ENCODE measurements at regions not wholly inside any gene's neighbourhood (a gene's known extent, or its start where the extent isn't known, plus 50 kb on each side); places are given as distances from the start of the nearest gene placed in this dataset.
"Not testable (repeated sequence)": the region's sequence is repeated elsewhere in the genome, so short reads cannot be mapped to it uniquely, and the experiment has no call there.

DNA sequence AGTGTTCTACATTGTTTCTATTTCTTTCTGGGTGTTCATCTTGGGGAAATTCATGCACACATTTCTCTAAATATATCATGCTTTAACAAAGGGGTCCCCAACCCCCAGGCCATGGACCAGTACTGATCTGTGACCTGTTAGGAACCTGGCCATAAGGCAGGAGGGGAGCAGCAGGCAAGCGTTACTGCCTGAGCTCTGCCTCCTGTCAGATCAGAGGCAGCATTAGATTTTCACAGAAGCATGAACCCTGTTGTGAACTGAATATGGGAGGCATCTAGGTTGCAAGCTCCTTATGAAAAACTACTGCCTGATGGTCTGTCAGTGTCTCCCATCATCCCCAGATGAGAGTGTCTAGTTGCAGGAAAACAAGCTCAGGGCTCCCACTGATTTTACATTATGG lies 270.0 kb downstream of the AGTPBP1 start:
- ATAC-seq (ENCODE audit: low FRiP score in 2 of 2) (no peak), DNase-seq (no peak)
- Histone ChIP-seq H3K36me3 (no peaks in the 10 kb centered on the region), H3K4me1 (no peaks in the 10 kb centered on the region), H3K4me3 (no peak overlapping the region), H3K27me3 (no peaks in the 10 kb centered on the region), H3K27ac (no peak overlapping the region), H3K9me3 (peaks cover 0 to 12% (median 5%) of the 10 kb centered on the region in 4 donors)
- WGBS, 2 donors, result 83 to 92% methylated on average over 1 of the region's 1 CpG
- no peak for TF ChIP-seq POLR2AphosphoS5 (IDR thresholded peaks at IDR 0.05)
- TF ChIP-seq, protein P1, sequence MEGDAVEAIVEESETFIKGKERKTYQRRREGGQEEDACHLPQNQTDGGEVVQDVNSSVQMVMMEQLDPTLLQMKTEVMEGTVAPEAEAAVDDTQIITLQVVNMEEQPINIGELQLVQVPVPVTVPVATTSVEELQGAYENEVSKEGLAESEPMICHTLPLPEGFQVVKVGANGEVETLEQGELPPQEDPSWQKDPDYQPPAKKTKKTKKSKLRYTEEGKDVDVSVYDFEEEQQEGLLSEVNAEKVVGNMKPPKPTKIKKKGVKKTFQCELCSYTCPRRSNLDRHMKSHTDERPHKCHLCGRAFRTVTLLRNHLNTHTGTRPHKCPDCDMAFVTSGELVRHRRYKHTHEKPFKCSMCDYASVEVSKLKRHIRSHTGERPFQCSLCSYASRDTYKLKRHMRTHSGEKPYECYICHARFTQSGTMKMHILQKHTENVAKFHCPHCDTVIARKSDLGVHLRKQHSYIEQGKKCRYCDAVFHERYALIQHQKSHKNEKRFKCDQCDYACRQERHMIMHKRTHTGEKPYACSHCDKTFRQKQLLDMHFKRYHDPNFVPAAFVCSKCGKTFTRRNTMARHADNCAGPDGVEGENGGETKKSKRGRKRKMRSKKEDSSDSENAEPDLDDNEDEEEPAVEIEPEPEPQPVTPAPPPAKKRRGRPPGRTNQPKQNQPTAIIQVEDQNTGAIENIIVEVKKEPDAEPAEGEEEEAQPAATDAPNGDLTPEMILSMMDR (IDR thresholded peaks at IDR 0.05), result no peak
- no peak for TF ChIP-seq EP300 (IDR thresholded peaks at IDR 0.05)
- no peak for TF ChIP-seq POLR2A (IDR thresholded peaks at IDR 0.05)

DNA sequence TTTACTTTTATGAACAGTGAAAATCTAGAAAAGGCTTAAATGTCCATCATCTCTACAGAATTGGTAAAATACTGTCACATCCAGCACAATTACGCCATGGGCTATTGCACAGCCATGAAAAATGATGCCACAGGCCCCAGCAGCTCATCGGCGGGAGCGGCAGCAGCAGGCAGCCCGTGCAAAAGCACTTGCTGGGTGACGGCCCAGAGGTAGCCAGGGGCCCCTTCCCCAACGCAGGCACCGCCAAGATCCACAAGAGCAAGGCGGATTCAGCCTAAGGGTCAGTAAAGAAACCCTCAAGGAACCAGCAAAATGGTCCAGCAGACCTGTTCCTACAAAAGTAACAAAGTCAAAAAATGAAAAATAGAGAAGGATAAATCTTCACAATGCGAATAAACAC lies 272.7 kb downstream of the AGTPBP1 start:
- no peak for ATAC-seq (ENCODE audit: low FRiP score in 2 of 2)
- peak in 1 of 2 donors; percentile 41 for DNase-seq
- H3K4me1 ChIP-seq, result no peaks in the 10 kb centered on the region
- H3K4me3 ChIP-seq, result no peak overlapping the region
- TF ChIP-seq POLR2A (IDR thresholded peaks at IDR 0.05), result no peak
- TF ChIP-seq, protein P1 (IDR thresholded peaks at IDR 0.05), result no peak
- TF ChIP-seq EP300 (IDR thresholded peaks at IDR 0.05), result no peak
- no peak for TF ChIP-seq POLR2AphosphoS5 (IDR thresholded peaks at IDR 0.05)
- H3K27ac ChIP-seq, result no peak overlapping the region
- no peaks in the 10 kb centered on the region for H3K36me3 ChIP-seq
- WGBS, 2 donors, result 81 to 90% methylated on average over 10 of the region's 10 CpGs
- H3K9me3 ChIP-seq, result no peaks in the 10 kb centered on the region
- no peaks in the 10 kb centered on the region for H3K27me3 ChIP-seq

DNA sequence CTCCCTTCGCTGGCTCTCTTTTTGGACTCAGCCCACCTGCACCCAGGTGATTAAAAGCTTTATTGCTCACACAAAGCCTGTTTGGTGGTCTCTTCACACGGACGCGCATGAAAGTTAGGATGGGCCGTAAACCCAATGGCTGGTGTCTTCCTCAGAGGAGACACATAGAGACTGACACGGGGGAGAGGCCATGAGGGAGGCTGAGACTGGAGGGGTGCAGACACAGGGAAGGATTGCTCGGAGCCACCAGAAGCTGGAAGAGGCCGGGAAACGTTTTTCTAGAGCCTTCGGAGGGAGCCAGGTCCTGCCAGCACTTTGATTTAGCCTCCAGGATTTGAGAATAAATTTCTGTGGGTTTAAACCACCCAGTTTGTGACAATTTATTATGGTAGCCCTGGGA lies 274.9 kb downstream of the AGTPBP1 start:
- H3K27me3 ChIP-seq, result no peaks in the 10 kb centered on the region
- TF ChIP-seq EP300 (IDR thresholded peaks at IDR 0.05) (no peak), POLR2A (IDR thresholded peaks at IDR 0.05) (no peak), POLR2AphosphoS5 (IDR thresholded peaks at IDR 0.05) (no peak)
- TF ChIP-seq, protein P1 (IDR thresholded peaks at IDR 0.05), result no peak
- DNase-seq, result no peak
- H3K27ac ChIP-seq, result no peak overlapping the region
- no peaks in the 10 kb centered on the region for H3K36me3 ChIP-seq
- no peaks in the 10 kb centered on the region for H3K9me3 ChIP-seq
- no peak overlapping the region for H3K4me3 ChIP-seq
- ATAC-seq (ENCODE audit: low FRiP score in 2 of 2), result no peak
- 83 to 84% methylated on average over 10 of the region's 10 CpGs for WGBS, 2 donors
- no peaks in the 10 kb centered on the region for H3K4me1 ChIP-seq

DNA sequence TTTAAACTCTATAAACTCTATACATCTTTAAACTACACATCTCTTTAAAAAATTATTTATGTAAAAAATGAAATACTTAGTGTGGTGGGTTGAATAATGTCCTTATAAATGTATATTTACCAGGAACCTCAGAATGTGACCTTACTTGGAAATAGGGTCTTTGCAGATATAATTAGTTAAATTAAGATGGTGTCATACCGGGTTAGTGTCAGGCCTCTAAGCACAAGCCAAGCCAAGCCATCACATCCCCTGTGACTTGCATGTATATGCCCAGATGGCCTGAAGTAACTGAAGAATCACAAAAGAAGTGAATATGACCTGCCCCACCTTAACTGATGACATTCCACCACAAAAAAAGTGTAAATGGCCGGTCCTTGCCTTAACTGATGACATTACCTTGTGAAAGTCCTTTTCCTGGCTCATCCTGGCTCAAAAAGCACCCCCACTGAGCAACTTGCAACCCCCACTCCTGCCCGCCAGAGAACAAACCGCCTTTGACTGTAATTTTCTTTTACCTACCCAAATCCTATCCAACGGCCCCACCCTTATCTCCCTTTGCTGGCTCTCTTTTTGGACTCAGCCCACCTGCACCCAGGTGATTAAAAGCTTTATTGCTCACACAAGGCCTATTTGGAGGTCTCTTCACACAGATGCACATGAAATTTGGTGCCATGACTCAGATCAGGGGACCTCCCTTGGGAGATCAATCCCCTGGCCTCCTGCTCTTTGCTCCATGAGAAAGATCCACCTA lies 283.5 kb downstream of the AGTPBP1 start:
- not testable (repeated sequence) for H3K9me3 ChIP-seq; H3K27ac ChIP-seq; H3K36me3 ChIP-seq; DNase-seq; H3K27me3 ChIP-seq; ATAC-seq (ENCODE audit: low FRiP score in 2 of 2); H3K4me3 ChIP-seq; H3K4me1 ChIP-seq
- 90 to 97% methylated on average over 5 of the region's 5 CpGs for WGBS, 2 donors

DNA sequence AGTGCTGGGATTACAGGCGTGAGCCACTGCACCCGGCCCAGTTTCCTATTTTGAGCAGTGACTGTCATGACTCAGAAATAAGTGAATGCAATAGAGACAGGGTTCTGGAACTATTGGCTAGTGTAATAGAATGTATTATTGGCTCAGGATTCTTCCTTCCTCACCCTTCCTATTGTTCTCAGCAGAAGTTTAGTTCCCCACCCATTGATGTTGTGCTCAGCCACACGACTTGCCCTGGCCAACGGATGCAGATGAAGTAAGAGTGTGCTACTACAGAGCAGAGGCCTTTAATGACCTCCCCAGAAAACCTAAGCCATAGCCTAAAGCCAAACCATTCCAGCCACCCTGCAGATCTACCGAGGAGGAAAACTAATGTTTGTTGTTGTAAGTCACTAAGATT lies 287.9 kb downstream of the AGTPBP1 start:
- Histone ChIP-seq H3K4me3 (no peak overlapping the region), H3K27ac (no peak overlapping the region), H3K36me3 (no peaks in the 10 kb centered on the region), H3K4me1 (no peaks in the 10 kb centered on the region), H3K27me3 (no peaks in the 10 kb centered on the region), H3K9me3 (peaks cover 0 to 3% (median 0%) of the 10 kb centered on the region in 4 donors)
- WGBS, 2 donors, result 46% methylated on average over 5 of the region's 5 CpGs
- ATAC-seq (ENCODE audit: low FRiP score in 2 of 2), result peak in 1 of 2 donors; percentile 26
- no peak for TF ChIP-seq EP300 (IDR thresholded peaks at IDR 0.05)
- TF ChIP-seq, protein P1 (IDR thresholded peaks at IDR 0.05), result no peak
- TF ChIP-seq POLR2AphosphoS5 (IDR thresholded peaks at IDR 0.05), result peak in 1 of 2 donors; percentile 12
- TF ChIP-seq POLR2A (IDR thresholded peaks at IDR 0.05), result no peak
- DNase-seq, result no peak
